Activated CD8-positive, alpha-beta memory T cell treated with anti-CD3 and anti-CD28 coated beads for 4 hours (primary cell): ENCODE measurements at regions not wholly inside any gene's neighbourhood (a gene's known extent, or its start where the extent isn't known, plus 50 kb on each side); places are given as distances from the start of the nearest gene placed in this dataset.
"Not testable (repeated sequence)": the region's sequence is repeated elsewhere in the genome, so short reads cannot be mapped to it uniquely, and the experiment has no call there.

ENCODE experiments used
- DNase-seq, 2 donors: peaks; one replicate each; pipeline ENCODE4 v3.0.0-alpha.2; 2020; ENCODE audit warnings: low read depth in 2 of 2

- not testable (repeated sequence) for DNase-seq
Observed at GRCh38 chr10:46202405-46202804, 84.4 kb upstream of the ANTXRL start.

GRCh38 chr10:46204482-46205102 is 82.2 kb upstream of the ANTXRL start:
- DNase-seq, result not testable (repeated sequence)

GRCh38 chr10:46210427-46210826 is 76.4 kb upstream of the ANTXRL start:
- DNase-seq, result not testable (repeated sequence)

GRCh38 chr10:46215426-46215825 is 71.4 kb upstream of the ANTXRL start:
- no peak for DNase-seq

- no peak for DNase-seq
Observed at GRCh38 chr10:46216003-46216634, 70.7 kb upstream of the ANTXRL start.

GRCh38 chr10:46216836-46217751 is 69.7 kb upstream of the ANTXRL start:
- DNase-seq, result no peak

- DNase-seq, result no peak
Observed at GRCh38 chr10:46217752-46218453, 68.9 kb upstream of the ANTXRL start.

GRCh38 chr10:46218921-46219320 is 67.9 kb upstream of the ANTXRL start:
- no peak for DNase-seq

- DNase-seq, result not testable (repeated sequence)
Observed at GRCh38 chr10:46219431-46219990, 67.3 kb upstream of the ANTXRL start.

GRCh38 chr10:46220187-46220586 is 66.6 kb upstream of the ANTXRL start:
- DNase-seq, result no peak

GRCh38 chr10:46220872-46221538 is 65.8 kb upstream of the ANTXRL start:
- DNase-seq, result no peak

- no peak for DNase-seq
Observed at GRCh38 chr10:46222364-46222935, 64.3 kb upstream of the ANTXRL start.

- no peak for DNase-seq
Observed at GRCh38 chr10:46223064-46223480, 63.7 kb upstream of the ANTXRL start.

- no peak for DNase-seq
Observed at GRCh38 chr10:46223626-46224413, 63.0 kb upstream of the ANTXRL start.

- DNase-seq, result no peak
Observed at GRCh38 chr10:46224414-46224682, 62.4 kb upstream of the ANTXRL start.

- DNase-seq, result no peak
Observed at GRCh38 chr10:46225597-46225996, 61.2 kb upstream of the ANTXRL start.

- no peak for DNase-seq
Observed at GRCh38 chr10:46226232-46226631, 60.6 kb upstream of the ANTXRL start.

GRCh38 chr10:46226900-46227558 is 59.8 kb upstream of the ANTXRL start:
- DNase-seq, result no peak

GRCh38 chr10:46227571-46227935 is 59.2 kb upstream of the ANTXRL start:
- no peak for DNase-seq
